Neutrophil (primary cell): ENCODE measurements at regions not wholly inside any gene's neighbourhood (a gene's known extent, or its start where the extent isn't known, plus 50 kb on each side); places are given as distances from the start of the nearest gene placed in this dataset.

ENCODE experiments used
- H3K27ac ChIP-seq: fragments of 200-600 bp; sonication (generic); 2 replicates; pipeline ENCODE4 v1.5.1; 2016; ENCODE audit warnings: mild to moderate bottlenecking, moderate library complexity
- H3K27me3 ChIP-seq: fragments of 200-600 bp; sonication (generic); 2 replicates; pipeline ENCODE4 v1.6.0; 2016; ENCODE audit warnings: mild to moderate bottlenecking
- H3K36me3 ChIP-seq: fragments of 200-600 bp; sonication (generic); 2 replicates; pipeline ENCODE4 v1.5.1; 2017
- H3K4me1 ChIP-seq, 2 experiments: fragments of 200-600 bp in 1 of 2; sonication (generic) in 1 of 2; 1 replicate in 1 of 2; 2 replicates in 1 of 2; pipeline versions ENCODE4 v1.5.1 to v1.6.1; 2013 to 2016; ENCODE audit warnings: low read depth in 1 of 2, low read length in 1 of 2, mild to moderate bottlenecking in 1 of 2, moderate library complexity in 1 of 2; ENCODE audit not compliant: control insufficient read depth in 1 of 2, insufficient read depth in 1 of 2
- H3K4me3 ChIP-seq, 2 experiments: fragments of 200-600 bp in 1 of 2; sonication (generic) in 1 of 2; 1 replicate in 1 of 2; 2 replicates in 1 of 2; pipeline ENCODE4 v1.5.1; 2013 to 2016; ENCODE audit warnings: low read depth in 1 of 2, low read length in 1 of 2, mild to moderate bottlenecking in 1 of 2, moderate library complexity in 1 of 2
- H3K9me3 ChIP-seq: fragments of 200-600 bp; sonication (generic); 2 replicates; pipeline ENCODE4 v1.5.1; 2016
- CTCF ChIP-seq: fragments of 200-600 bp; sonication (generic); IDR thresholded peaks from 2 replicates; pipeline ENCODE4 v1.5.1; 2016; ENCODE audit warnings: antibody characterized with exemption

DNA sequence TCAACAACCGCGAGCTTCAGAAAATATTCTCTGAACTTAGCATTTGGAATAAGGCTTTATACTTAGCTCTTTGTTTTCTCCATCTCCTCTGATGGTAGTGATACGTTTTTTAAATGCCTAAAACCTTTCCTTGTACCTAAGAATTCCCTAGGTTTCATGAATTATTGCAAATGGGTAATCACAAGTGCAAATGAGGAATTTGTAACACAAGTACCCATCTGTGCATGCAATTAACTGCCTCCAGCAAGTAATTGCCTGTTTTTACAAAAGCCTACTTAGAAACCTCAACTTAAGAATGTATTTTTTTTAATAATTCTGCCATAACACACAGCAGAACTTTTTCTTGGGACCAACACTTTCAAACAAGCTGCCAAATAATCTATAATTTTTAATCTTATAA lies 149.2 kb downstream of the PHLDA1 start:
- peaks cover 57% of the 10 kb centered on the region for H3K27me3 ChIP-seq
- H3K36me3 ChIP-seq, result no peaks in the 10 kb centered on the region
- no peaks in the 10 kb centered on the region for H3K4me1 ChIP-seq
- TF ChIP-seq CTCF, result no peak
- no peak overlapping the region for H3K27ac ChIP-seq
- no peak overlapping the region for H3K4me3 ChIP-seq
- H3K9me3 ChIP-seq, result no peaks in the 10 kb centered on the region

DNA sequence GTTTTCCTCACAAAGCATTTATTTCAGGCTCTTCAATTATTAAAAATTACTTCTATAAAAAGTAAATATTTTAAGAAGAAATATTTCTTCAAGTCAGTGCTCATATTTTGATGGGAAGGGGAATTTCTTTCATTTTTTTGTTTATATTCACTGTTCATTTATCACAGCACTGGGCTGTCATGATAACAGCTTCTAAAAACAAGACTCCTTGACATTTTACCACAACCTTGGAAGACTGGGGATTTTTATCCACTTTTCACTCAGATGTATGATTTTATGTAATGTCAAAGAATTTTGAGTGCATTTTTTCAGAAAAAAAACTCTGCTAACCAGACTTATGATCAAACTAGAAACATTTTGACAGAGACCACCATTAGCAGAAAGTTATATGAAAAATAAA lies 149.7 kb downstream of the PHLDA1 start:
- Histone ChIP-seq H3K4me3 (no peak overlapping the region), H3K4me1 (no peaks in the 10 kb centered on the region), H3K27ac (no peak overlapping the region), H3K9me3 (no peaks in the 10 kb centered on the region), H3K27me3 (peaks cover 56% of the 10 kb centered on the region), H3K36me3 (no peaks in the 10 kb centered on the region)
- TF ChIP-seq CTCF, result no peak

DNA sequence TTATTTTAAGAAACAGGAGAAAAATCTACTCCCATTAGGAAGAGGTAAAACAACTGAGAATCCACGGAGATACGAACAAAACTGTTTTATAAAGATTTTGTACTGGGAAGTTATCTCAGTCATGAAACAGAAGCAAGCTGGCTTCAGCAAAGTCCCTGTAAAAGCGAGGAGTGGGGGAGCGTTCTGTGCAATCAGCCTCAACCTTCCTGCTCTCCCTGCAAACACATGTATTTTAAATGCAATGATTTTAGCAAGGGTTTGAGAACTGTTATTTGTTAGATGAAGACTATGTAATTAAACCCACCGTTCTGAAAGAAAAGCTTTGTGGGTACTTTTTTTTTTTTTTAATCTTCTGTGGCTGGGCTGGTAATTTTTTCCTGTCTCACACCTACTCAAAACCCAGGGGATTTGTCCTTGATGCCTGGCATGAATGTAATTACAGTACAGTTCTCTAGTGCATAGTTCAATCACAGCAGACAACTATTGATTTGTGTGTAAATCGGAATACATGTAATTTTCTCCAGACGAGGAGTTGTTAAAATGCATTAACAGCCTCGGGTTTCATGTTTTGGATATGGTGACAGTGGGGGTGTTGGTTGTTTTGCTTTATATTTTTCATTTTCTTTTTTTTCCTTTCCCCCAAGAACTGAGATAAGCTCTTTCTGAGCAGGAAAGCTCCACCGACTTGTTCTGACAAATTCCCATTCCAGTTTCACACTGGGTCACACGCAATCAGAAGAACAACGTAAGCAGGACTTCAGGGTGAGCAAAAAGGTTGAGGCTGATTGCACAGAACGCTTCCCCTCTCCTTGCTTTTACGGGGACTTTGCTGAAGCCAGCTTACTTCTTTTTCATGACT lies 153.6 kb downstream of the PHLDA1 start:
- TF ChIP-seq CTCF, result no peak
- H3K9me3 ChIP-seq, result no peaks in the 10 kb centered on the region
- H3K36me3 ChIP-seq, result no peaks in the 10 kb centered on the region
- no peak overlapping the region for H3K27ac ChIP-seq
- peaks cover 35% of the 10 kb centered on the region for H3K27me3 ChIP-seq
- H3K4me3 ChIP-seq, result no peak overlapping the region
- H3K4me1 ChIP-seq, result no peaks in the 10 kb centered on the region

- no peak for TF ChIP-seq CTCF
- H3K4me3 ChIP-seq, result no peak overlapping the region
- no peaks in the 10 kb centered on the region for H3K36me3 ChIP-seq
- H3K27me3 ChIP-seq, result peaks cover 29% of the 10 kb centered on the region
- no peak overlapping the region for H3K27ac ChIP-seq
- no peaks in the 10 kb centered on the region for H3K4me1 ChIP-seq
- H3K9me3 ChIP-seq, result no peaks in the 10 kb centered on the region
Measured at GRCh38 chr12:75876832-75877762, 154.5 kb downstream of the PHLDA1 start.

- Histone ChIP-seq H3K9me3 (no peaks in the 10 kb centered on the region), H3K36me3 (no peaks in the 10 kb centered on the region), H3K27me3 (peaks cover 7% of the 10 kb centered on the region), H3K27ac (no peak overlapping the region), H3K4me1 (no peaks in the 10 kb centered on the region), H3K4me3 (no peak overlapping the region)
- TF ChIP-seq CTCF, result no peak
Measured at GRCh38 chr12:75874441-75874840, 157.1 kb downstream of the PHLDA1 start.
